ENCODE measurements at regions not wholly inside any gene's neighbourhood (a gene's known extent, or its start where the extent isn't known, plus 50 kb on each side); places are given as distances from the start of the nearest gene placed in this dataset.
"Not testable (repeated sequence)": the region's sequence is repeated elsewhere in the genome, so short reads cannot be mapped to it uniquely, and the experiment has no call there.

- no peak for DNase-seq (ENCODE audit: low read depth, low spot score)
Observed at GRCh38 chr12:34097213-34097612, 74.9 kb downstream of the ALG10 start.

GRCh38 chr12:34105392-34105933 lies 83.2 kb downstream of the ALG10 start:
- no peak for DNase-seq (ENCODE audit: low read depth, low spot score)

GRCh38 chr12:34106172-34106571 lies 83.9 kb downstream of the ALG10 start:
- no peak for DNase-seq (ENCODE audit: low read depth, low spot score)

- no peak for DNase-seq (ENCODE audit: low read depth, low spot score)
Observed at GRCh38 chr12:34107016-34107415, 84.7 kb downstream of the ALG10 start.

GRCh38 chr12:34107781-34108404 lies 85.6 kb downstream of the ALG10 start:
- no peak for DNase-seq (ENCODE audit: low read depth, low spot score)

- DNase-seq (ENCODE audit: low read depth, low spot score): no peak
Observed at GRCh38 chr12:34108405-34108803, 86.1 kb downstream of the ALG10 start.

- no peak for DNase-seq (ENCODE audit: low read depth, low spot score)
Observed at GRCh38 chr12:34108967-34109366, 86.7 kb downstream of the ALG10 start.

GRCh38 chr12:34109390-34109789 lies 87.1 kb downstream of the ALG10 start:
- no peak for DNase-seq (ENCODE audit: low read depth, low spot score)

GRCh38 chr12:34109909-34110531 lies 87.7 kb downstream of the ALG10 start:
- DNase-seq (ENCODE audit: low read depth, low spot score): not testable (repeated sequence)

- DNase-seq (ENCODE audit: low read depth, low spot score): no peak
Observed at GRCh38 chr12:34119366-34119765, 97.1 kb downstream of the ALG10 start.

GRCh38 chr12:34121360-34121759 lies 99.1 kb downstream of the ALG10 start:
- no peak for DNase-seq (ENCODE audit: low read depth, low spot score)

- DNase-seq (ENCODE audit: low read depth, low spot score): not testable (repeated sequence)
Observed at GRCh38 chr12:34123092-34123491, 100.8 kb downstream of the ALG10 start.

GRCh38 chr12:34124608-34125007 lies 102.3 kb downstream of the ALG10 start:
- no peak for DNase-seq (ENCODE audit: low read depth, low spot score)

- DNase-seq (ENCODE audit: low read depth, low spot score): no peak
Observed at GRCh38 chr12:34126239-34126641, 103.9 kb downstream of the ALG10 start.

- no peak for DNase-seq (ENCODE audit: low read depth, low spot score)
Observed at GRCh38 chr12:34126805-34127204, 104.5 kb downstream of the ALG10 start.

- not testable (repeated sequence) for DNase-seq (ENCODE audit: low read depth, low spot score)
Observed at GRCh38 chr12:34127379-34127778, 105.1 kb downstream of the ALG10 start.

GRCh38 chr12:34142430-34142829 lies 120.1 kb downstream of the ALG10 start:
- DNase-seq (ENCODE audit: low read depth, low spot score): no peak

- DNase-seq (ENCODE audit: low read depth, low spot score): no peak
Observed at GRCh38 chr12:34151019-34151418, 128.7 kb downstream of the ALG10 start.

- no peak for DNase-seq (ENCODE audit: low read depth, low spot score)
Observed at GRCh38 chr12:34163443-34163842, 141.1 kb downstream of the ALG10 start.

- DNase-seq (ENCODE audit: low read depth, low spot score): no peak
Observed at GRCh38 chr12:34166427-34167060, 144.2 kb downstream of the ALG10 start.

- DNase-seq (ENCODE audit: low read depth, low spot score): not testable (repeated sequence)
Observed at GRCh38 chr12:34168507-34168906, 146.2 kb downstream of the ALG10 start.

GRCh38 chr12:34186492-34186891 lies 164.2 kb downstream of the ALG10 start:
- no peak for DNase-seq (ENCODE audit: low read depth, low spot score)

GRCh38 chr12:34188974-34189373 lies 166.7 kb downstream of the ALG10 start:
- no peak for DNase-seq (ENCODE audit: low read depth, low spot score)

All from activated naive CD8-positive, alpha-beta T cell treated with anti-CD3 and anti-CD28 coated beads, Interleukin-2, amount 50 U/mL, for 16 hours (primary cell).